ENCODE measurements at regions not wholly inside any gene's neighbourhood (a gene's known extent, or its start where the extent isn't known, plus 50 kb on each side); places are given as distances from the start of the nearest gene placed in this dataset.

- DNase-seq (ENCODE audit: low read depth, low spot score) = no peak
Observed at GRCh38 chr3:178233371-178234071, 302.7 kb upstream of the KCNMB2 start.

DNA sequence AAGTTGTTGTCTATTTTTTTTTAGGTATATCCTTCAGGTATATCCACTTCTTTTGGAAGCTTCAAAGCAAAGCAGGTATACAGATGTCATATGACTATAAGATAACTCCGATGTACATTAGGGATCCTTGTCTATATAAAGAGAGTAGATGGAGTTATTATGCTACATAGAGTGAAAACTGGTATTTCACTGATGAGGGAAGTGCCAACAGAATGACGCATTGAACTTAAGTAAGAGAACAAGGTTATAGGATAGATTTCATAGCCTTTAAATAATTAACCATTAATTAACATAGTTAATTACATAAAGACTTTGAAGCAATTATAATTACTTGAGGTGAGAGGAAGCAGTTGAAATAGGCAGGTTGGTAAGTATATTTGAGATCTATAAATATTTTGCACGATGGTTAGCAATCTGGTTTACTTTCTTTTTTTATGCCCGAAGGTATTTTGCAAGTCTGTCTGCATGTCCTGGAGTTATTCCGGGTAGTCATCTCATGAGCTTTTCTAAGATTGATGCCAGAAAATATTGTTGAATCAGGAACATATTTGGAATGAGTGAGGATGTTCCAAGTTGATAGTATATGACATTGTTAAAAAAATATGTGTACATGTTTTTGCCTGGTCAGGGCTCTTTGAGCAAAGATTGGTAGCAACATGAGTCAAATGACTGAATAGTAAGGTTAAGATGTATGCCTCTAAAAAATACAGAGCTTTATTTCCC, 299.5 kb upstream of the KCNMB2 start:
- no peak for DNase-seq (ENCODE audit: low read depth, low spot score)

- DNase-seq (ENCODE audit: low read depth, low spot score) = no peak
Observed at GRCh38 chr3:178238179-178238578, 298.1 kb upstream of the KCNMB2 start.

DNA sequence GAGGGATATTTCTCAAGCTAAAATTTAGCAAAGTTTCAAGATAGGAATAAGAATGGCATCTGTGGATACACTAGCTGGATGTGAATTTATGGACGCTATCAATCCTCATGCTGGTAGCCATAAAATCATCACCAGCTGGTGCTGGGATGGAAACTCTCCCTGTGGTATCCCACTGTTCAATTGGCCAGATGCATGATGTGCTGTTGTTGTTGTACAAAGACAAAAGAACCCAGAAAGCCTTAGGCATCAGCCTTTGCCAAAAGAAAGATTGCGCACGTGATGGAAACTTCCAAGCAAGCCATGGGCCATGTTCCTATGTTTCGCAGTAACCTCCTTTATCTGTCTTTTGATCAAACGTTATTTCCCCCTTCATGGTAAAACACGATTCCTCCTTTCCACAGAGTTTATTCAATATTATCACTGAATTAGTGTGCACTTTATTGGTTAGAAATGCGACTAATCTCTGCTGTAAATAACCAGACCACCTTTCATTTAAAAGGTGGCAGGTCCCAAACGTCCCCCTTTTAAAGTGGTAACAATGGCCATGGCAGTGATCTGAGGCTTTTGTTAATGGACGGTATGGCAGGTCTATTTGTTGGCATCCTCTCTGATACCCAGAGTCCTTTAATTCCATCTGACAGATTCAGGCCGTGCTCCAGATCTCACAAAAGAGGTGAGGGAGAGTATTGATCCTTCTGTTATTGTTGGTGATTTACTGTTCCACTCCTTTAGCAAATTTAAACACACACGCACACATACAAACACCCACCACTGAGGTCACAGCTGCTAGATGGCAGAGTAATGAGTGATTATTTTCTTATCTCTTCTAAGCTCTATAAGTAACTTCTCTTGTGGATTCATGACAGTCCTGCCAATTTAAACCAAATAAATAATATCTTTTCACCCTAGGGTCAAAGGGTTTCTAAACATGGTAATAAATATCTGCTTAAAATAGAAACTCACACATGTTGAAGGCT, 291.2 kb upstream of the KCNMB2 start:
- DNase-seq (ENCODE audit: low read depth, low spot score) = no peak

- no peak for DNase-seq (ENCODE audit: low read depth, low spot score)
Observed at GRCh38 chr3:178246004-178246403, 290.2 kb upstream of the KCNMB2 start.

- no peak for DNase-seq (ENCODE audit: low read depth, low spot score)
Observed at GRCh38 chr3:178255315-178255714, 280.9 kb upstream of the KCNMB2 start.

DNA sequence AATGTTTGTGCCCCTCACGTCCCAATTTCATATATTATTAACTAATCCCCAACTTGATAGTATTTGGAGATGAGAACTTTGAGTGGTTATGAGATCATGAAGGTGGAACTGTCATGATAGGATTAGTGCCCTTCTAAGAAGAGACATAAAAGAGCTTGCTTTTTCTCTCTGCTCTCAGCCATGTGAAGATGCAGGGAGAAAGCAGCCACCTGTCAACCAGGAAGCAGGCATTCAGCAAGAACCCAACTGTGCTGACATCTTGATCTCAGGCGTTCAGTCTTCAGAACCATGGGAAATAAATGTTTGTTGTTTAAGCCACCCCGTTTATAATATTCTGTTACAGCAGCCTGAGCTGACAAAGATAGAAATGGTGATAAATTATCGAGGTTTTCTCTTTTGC, 278.7 kb upstream of the KCNMB2 start:
- no peak for DNase-seq (ENCODE audit: low read depth, low spot score)

GRCh38 chr3:178258121-178258520, 278.1 kb upstream of the KCNMB2 start:
- DNase-seq (ENCODE audit: low read depth, low spot score) = no peak

DNA sequence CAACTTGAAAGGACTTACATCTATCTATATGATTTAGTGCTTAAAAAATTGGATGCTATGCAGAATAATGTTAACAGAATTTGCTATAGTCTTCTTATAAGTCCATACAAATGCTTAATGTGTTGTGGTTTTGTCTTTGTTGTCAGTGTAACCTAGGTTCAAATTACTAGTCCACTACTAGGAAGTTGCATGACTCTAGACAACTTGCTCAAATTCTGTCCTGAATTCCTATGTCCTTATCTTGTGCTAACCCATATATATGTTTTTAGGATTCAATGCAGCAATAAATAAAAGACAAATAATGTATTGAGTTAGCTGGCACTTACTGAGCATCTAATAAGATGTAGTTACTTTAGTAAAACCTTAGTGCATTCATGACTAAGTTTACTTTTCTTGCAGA, 276.5 kb upstream of the KCNMB2 start:
- no peak for DNase-seq (ENCODE audit: low read depth, low spot score)

DNA sequence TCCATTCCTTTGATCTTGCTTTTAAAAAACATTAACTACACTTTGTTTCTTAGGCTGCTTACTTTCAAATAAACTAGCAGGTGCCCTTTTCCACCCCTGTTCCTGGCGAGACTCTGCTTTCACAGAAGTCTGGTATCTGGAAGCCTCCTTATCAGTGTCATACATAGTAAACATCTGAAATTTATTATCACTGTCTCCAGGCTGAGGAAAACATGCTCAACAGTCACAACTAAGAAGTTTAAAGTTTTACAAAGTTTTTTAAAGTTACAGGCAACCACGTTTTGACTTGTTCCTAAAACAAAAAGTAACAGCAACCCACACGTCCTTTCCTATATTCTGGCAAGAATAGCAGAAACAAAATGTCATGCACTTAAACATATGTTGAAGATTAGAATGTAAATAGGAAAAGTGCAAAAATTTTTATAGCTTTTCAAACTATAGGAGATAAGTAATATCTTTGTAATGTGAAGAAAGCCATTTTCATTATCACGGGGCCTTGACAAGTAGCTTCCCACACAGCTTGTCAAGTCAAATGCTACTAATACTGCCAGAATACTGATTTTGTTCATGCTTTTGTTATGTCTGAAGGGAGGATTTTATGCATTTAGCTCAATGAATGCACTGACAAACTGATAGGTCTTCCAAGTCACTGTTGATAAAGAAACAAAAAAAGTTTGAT, 275.2 kb upstream of the KCNMB2 start:
- no peak for DNase-seq (ENCODE audit: low read depth, low spot score)

DNA sequence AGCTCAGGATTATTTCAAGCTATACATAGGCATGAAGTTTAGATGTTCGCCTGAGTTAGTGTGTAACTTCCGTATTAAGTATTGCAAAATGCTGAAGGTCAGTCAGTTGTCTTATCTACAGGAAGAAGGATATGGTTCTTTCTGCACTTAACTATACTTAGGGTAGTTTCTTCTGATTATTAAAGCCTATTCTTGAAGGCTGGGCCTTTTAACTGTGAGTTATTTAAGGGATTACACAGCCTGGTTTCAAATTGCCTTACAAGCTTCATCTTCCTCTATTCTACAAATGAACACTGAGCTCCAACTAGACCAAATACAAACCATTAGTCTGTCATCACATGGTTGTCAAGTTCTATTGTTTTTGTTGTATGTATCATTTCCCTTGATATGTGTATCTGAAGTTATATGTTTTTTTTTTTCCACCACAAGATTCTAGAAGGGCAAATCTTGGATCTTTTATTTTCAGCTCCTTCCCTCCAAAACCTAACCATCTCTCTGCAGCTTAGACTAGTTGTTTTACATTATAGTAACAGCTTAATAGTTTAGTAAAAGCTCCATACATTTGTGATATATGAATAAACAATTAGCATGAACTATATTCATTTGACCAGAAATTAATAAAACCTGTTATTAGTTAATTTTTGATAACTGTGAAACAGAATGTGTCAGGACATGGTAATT, 272.9 kb upstream of the KCNMB2 start:
- no peak for DNase-seq (ENCODE audit: low read depth, low spot score)

- no peak for DNase-seq (ENCODE audit: low read depth, low spot score)
Observed at GRCh38 chr3:178267158-178267844, 268.9 kb upstream of the KCNMB2 start.

DNA sequence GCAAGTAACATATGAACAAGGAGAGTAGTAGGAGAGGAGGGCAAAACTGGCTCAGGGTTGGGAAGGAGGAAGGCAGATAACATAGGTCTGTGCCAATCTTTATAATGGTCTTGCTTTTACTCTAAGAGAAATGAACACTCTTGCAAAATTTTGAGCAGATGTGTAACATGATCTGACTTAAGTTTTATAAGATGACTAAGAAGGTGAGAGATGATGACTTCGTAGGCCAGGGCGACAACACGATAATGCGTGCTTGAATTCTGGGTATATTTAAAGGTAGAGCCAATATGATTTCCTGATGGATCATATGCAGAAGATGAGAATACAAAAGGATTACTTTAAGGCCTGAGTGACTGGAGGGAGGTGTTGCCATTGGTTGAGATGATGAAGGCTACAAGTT, 265.4 kb upstream of the KCNMB2 start:
- DNase-seq (ENCODE audit: low read depth, low spot score) = no peak

DNA sequence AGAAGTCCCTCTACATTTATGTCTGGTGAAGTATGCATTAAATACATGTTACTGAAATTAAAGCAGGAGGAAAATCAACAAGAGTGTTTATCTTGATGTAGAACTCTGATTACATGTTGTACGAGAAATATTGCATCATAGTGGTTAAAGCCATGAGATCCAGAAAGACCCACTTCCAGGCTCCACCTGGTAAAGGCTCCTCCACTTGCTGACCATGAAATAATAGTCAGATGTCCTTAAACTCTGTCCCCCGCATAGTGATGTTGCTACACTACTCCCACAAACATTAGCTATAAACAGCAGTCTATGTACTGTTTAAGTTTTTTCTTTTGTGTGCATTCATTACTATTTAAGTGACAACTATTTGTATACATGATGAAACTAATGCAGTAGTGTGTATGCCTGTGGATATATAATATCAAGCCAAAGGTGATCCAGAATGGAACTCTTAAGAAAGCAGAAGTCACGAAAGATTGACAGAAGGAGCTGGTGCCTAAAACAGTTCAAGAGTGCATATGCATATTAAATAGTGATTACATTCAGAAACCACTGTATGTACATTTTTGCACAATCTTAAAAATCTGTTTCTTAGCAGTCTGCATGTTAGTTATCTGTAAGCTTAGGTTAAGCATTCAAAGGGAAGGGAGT, 264.4 kb upstream of the KCNMB2 start:
- no peak for DNase-seq (ENCODE audit: low read depth, low spot score)

GRCh38 chr3:178272841-178273240, 263.4 kb upstream of the KCNMB2 start:
- DNase-seq (ENCODE audit: low read depth, low spot score) = no peak

DNA sequence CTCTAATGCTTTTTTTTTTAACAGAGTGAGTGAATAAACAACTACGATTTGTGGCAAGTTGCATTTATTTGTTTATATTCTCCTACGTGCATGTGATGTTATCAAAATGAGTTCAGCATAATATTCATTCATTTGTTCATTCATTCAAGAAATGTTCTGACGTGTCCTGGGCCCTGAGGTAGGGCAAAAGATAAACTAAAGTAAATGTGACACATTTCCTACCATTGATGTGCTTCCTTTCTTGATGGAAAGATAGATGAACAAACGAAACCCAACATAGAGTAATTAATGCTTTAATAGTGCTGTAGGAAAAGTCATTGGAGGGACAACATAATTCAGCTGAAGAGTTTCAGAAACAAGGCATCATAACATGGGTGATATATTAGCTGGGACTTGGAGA, 261.5 kb upstream of the KCNMB2 start:
- no peak for DNase-seq (ENCODE audit: low read depth, low spot score)

- DNase-seq (ENCODE audit: low read depth, low spot score) = no peak
Observed at GRCh38 chr3:178275311-178275710, 260.9 kb upstream of the KCNMB2 start.

DNA sequence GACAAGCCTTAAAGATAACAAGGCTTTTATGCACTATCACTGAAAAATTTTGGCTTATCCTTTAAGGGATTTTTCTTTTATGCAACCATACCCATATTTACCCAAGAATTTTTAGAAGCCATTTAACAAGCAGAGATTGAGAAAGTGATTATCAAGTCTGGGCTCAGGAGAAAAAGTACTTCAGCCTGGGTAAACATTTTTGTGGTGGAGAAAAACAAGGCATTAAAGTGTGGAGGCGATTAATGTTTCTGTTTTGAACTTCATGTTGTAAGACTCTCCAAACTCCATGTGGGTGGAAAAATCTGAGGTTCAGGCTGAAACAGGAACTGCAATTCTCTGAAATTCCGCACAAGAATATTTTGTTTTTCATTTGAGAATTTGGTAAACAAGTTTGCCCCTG, 260.4 kb upstream of the KCNMB2 start:
- no peak for DNase-seq (ENCODE audit: low read depth, low spot score)

- no peak for DNase-seq (ENCODE audit: low read depth, low spot score)
Observed at GRCh38 chr3:178277605-178278004, 258.6 kb upstream of the KCNMB2 start.

GRCh38 chr3:178283561-178283960, 252.7 kb upstream of the KCNMB2 start:
- no peak for DNase-seq (ENCODE audit: low read depth, low spot score)

All from smooth muscle cell of the brain vasculature (primary cell).